PC-3 (cell line): ENCODE measurements at regions not wholly inside any gene's neighbourhood (a gene's known extent, or its start where the extent isn't known, plus 50 kb on each side); places are given as distances from the start of the nearest gene placed in this dataset.

Experiments
- CTCF ChIP-seq: fragments of 300-600 bp; sonication (generic); conservative IDR thresholded peaks from 2 replicates; pipeline ENCODE4 v1.5.1; 2017; ENCODE audit warnings: antibody characterized with exemption, low read depth, mild to moderate bottlenecking, low read length
- EZH2 ChIP-seq: fragments of 300-600 bp; sonication (generic); IDR thresholded peaks from one replicate; pipeline ENCODE4 v1.6.1; 2017; ENCODE audit warnings: antibody characterized with exemption, mild to moderate bottlenecking, low read length; ENCODE audit not compliant: unreplicated experiment
- EZH2phosphoT487 ChIP-seq: fragments of 300-600 bp; sonication (generic); IDR thresholded peaks from 2 replicates; pipeline ENCODE4 v1.6.1; 2018; ENCODE audit warnings: mild to moderate bottlenecking, antibody characterized with exemption, low read length, borderline replicate concordance

DNA sequence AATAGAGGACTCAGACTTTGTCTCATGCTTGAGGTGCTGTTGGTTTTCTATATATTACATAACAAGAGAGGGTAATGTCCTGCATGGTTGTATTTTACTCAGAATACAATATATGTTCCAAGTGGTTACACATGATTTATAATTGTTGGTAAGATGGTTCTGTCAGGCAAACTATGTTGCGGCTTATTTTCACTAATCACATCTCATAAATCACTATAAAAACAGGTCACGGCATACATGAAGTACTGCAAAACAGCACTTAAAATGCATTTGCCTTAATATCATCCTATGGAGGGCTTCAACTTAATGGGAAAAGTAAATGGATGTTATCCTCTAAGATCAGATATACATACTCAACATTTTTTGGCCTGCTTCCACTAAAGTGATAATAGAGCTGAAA, 246.0 kb upstream of the ARSJ start:
- TF ChIP-seq CTCF (no peak), EZH2 (no peak), EZH2phosphoT487 (no peak)
